PC-9 (cell line): ENCODE measurements at regions not wholly inside any gene's neighbourhood (a gene's known extent, or its start where the extent isn't known, plus 50 kb on each side); places are given as distances from the start of the nearest gene placed in this dataset.

ENCODE experiments used
- BruUV-seq: library from RNA; stranded (reverse); fragments of 400-500 nt; replicated peaks from 2 replicates; lab custom pipeline; 2021; lab: Mats Ljungman, UMichigan
- CTCF ChIA-PET: fragments of 300-600 bp; sonication (Branson Sonifier 250); formaldehyde crosslinking; loops from one replicate; lab custom pipeline; 2022; ENCODE audit warnings: antibody characterized with exemption; lab: Charles Lee
- POLR2A ChIA-PET: fragments of 300-600 bp; sonication (Branson Sonifier 250); formaldehyde crosslinking; loops from one replicate; lab custom pipeline; 2022; ENCODE audit warnings: antibody characterized with exemption; ENCODE audit not compliant: unreplicated experiment; lab: Charles Lee
- DNase-seq, 2 experiments: peaks; one replicate each; pipeline versions ENCODE4 v3.0.0 to v3.0.0-alpha.2; 2015 to 2022; ENCODE audit warnings: mixed read lengths in 1 of 2
- H2AFZ ChIP-seq: fragments of 200-600 bp; sonication (generic); 2 replicates; pipeline ENCODE4 v1.8.1; 2017; ENCODE audit warnings: antibody characterized with exemption
- H3F3A ChIP-seq: fragments of 200-600 bp; sonication (generic); 2 replicates; pipeline ENCODE4 v1.8.1; 2017; ENCODE audit warnings: antibody characterized with exemption, mild to moderate bottlenecking, low read depth; ENCODE audit not compliant: insufficient read depth
- H3K27ac ChIP-seq: fragments of 200-600 bp; sonication (generic); 2 replicates; pipeline ENCODE4 v1.6.1; 2016; ENCODE audit warnings: mixed run types
- H3K27me3 ChIP-seq: fragments of 200-600 bp; sonication (generic); 2 replicates; pipeline ENCODE4 v1.6.1; 2016; ENCODE audit warnings: low read depth, mixed run types; ENCODE audit not compliant: insufficient read depth
- H3K36me3 ChIP-seq: fragments of 200-600 bp; sonication (generic); 2 replicates; pipeline ENCODE4 v1.6.1; 2016; ENCODE audit warnings: low read depth, mixed run types
- H3K4me1 ChIP-seq: fragments of 200-600 bp; sonication (generic); replicated peaks from 2 replicates; pipeline ENCODE4 v1.6.1; 2016; ENCODE audit warnings: mixed run types; ENCODE audit not compliant: insufficient read depth
- H3K4me2 ChIP-seq: fragments of 200-600 bp; sonication (generic); 2 replicates; pipeline ENCODE4 v1.6.1; 2017; ENCODE audit warnings: mixed run types
- H3K4me3 ChIP-seq: fragments of 200-600 bp; sonication (generic); 2 replicates; pipeline ENCODE4 v1.6.1; 2016; ENCODE audit warnings: mixed run types
- H3K79me2 ChIP-seq: fragments of 200-600 bp; sonication (generic); 2 replicates; pipeline ENCODE4 v1.6.1; 2017; ENCODE audit warnings: low read depth, mixed run types
- H3K9me2 ChIP-seq: fragments of 200-600 bp; sonication (generic); 2 replicates; pipeline ENCODE4 v1.8.1; 2017; ENCODE audit warnings: mild to moderate bottlenecking; ENCODE audit not compliant: insufficient read depth
- H3K9me3 ChIP-seq: fragments of 200-600 bp; sonication (generic); 2 replicates; pipeline ENCODE4 v1.8.1; 2016; ENCODE audit warnings: low read depth; ENCODE audit not compliant: insufficient read depth
- H4K20me1 ChIP-seq: fragments of 200-600 bp; sonication (generic); 2 replicates; pipeline ENCODE4 v1.8.1; 2017; ENCODE audit not compliant: insufficient read depth
- EZH2 ChIP-seq: fragments of 200-600 bp; sonication (generic); IDR thresholded peaks from 2 replicates; pipeline ENCODE4 v1.8.0; 2017; ENCODE audit warnings: antibody characterized with exemption, low read depth
- intact Hi-C: fragments of 100-400 bp; cut with micrococcal nuclease; formaldehyde crosslinking; loops from one replicate; pipeline ENCODE4 v1.10.0; 2022; ENCODE audit not compliant: unreplicated experiment
- TF ChIP-seq, protein P1 (sequence below): fragments of 200-600 bp; sonication (generic); conservative IDR thresholded peaks from 2 replicates; pipeline ENCODE4 v1.6.1; 2017; ENCODE audit warnings: mixed run types, antibody characterized with exemption, mild to moderate bottlenecking, moderate library complexity

GRCh38 chr16:64234200-64234599 is 887.7 kb downstream of the CDH11 start:
- DNase-seq: no peak
- POLR2A ChIA-PET: no interaction called here
- TF ChIP-seq, protein P1, sequence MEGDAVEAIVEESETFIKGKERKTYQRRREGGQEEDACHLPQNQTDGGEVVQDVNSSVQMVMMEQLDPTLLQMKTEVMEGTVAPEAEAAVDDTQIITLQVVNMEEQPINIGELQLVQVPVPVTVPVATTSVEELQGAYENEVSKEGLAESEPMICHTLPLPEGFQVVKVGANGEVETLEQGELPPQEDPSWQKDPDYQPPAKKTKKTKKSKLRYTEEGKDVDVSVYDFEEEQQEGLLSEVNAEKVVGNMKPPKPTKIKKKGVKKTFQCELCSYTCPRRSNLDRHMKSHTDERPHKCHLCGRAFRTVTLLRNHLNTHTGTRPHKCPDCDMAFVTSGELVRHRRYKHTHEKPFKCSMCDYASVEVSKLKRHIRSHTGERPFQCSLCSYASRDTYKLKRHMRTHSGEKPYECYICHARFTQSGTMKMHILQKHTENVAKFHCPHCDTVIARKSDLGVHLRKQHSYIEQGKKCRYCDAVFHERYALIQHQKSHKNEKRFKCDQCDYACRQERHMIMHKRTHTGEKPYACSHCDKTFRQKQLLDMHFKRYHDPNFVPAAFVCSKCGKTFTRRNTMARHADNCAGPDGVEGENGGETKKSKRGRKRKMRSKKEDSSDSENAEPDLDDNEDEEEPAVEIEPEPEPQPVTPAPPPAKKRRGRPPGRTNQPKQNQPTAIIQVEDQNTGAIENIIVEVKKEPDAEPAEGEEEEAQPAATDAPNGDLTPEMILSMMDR: no peak
- no peak for TF ChIP-seq EZH2
- Histone ChIP-seq H3K27me3 (no peaks in the 10 kb centered on the region; the same call in 1 of the 2 replicates), H3K9me3 (no peaks in the 10 kb centered on the region), H2AFZ (no peak overlapping the region), H3K27ac (no peak overlapping the region), H3K9me2 (no peaks in the 10 kb centered on the region), H3K4me1 (no peaks in the 10 kb centered on the region), H3K4me2 (no peak overlapping the region), H3K36me3 (no peaks in the 10 kb centered on the region), H3F3A (no peaks in the 10 kb centered on the region), H3K4me3 (no peak overlapping the region), H4K20me1 (no peaks in the 10 kb centered on the region), H3K79me2 (no peaks in the 10 kb centered on the region)
- no TSS peak for BruUV-seq
- intact Hi-C loops: no loop called here
- CTCF ChIA-PET: no interaction called here

DNA sequence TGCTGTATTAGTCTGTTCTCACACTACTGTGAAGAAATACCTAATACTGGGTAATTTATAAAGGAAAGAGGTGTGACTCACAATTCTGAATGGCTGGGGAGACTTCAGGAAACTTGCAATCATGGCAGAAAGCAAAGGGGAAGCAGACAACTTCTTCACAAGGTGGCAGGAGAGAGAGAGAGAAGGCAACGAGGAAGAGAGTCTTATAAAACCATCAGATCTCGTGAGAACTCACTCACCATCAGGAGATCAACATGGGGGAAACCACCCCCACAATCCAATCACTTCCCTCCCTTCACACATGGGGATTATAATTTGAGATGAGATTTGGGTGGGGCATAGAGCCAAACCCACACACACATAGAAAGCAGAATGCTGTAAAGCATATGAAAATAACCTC is 896.2 kb downstream of the CDH11 start:
- Histone ChIP-seq H3K9me2 (no peaks in the 10 kb centered on the region), H3K27ac (no peak overlapping the region), H3K9me3 (no peaks in the 10 kb centered on the region), H3K4me1 (no peaks in the 10 kb centered on the region), H2AFZ (no peak overlapping the region), H3K36me3 (no peaks in the 10 kb centered on the region), H3K4me2 (no peak overlapping the region), H4K20me1 (no peaks in the 10 kb centered on the region), H3K79me2 (no peaks in the 10 kb centered on the region), H3K4me3 (no peak overlapping the region), H3F3A (no peaks in the 10 kb centered on the region), H3K27me3 (peaks cover 3% of the 10 kb centered on the region; the same call in 1 of the 2 replicates)
- no peak for DNase-seq
- TF ChIP-seq, protein P1: no peak
- TF ChIP-seq EZH2: no peak
- ChIA-PET CTCF (no interaction called here), POLR2A (no interaction called here)
- intact Hi-C loops: no loop called here
- no TSS peak for BruUV-seq

GRCh38 chr16:64225036-64225435 is 896.8 kb downstream of the CDH11 start:
- Histone ChIP-seq H3F3A (no peaks in the 10 kb centered on the region), H3K27me3 (peaks cover 3% of the 10 kb centered on the region; the same call in 1 of the 2 replicates), H3K4me1 (no peaks in the 10 kb centered on the region), H2AFZ (no peak overlapping the region), H3K79me2 (no peaks in the 10 kb centered on the region), H3K27ac (no peak overlapping the region), H3K4me3 (no peak overlapping the region), H3K36me3 (no peaks in the 10 kb centered on the region), H3K4me2 (no peak overlapping the region), H3K9me3 (no peaks in the 10 kb centered on the region), H3K9me2 (no peaks in the 10 kb centered on the region), H4K20me1 (no peaks in the 10 kb centered on the region)
- CTCF ChIA-PET: no interaction called here
- intact Hi-C loops: no loop called here
- no peak for DNase-seq
- BruUV-seq: no TSS peak
- POLR2A ChIA-PET: no interaction called here
- TF ChIP-seq, protein P1: no peak
- TF ChIP-seq EZH2: no peak
